Heart right ventricle (tissue), 16 donors: ENCODE measurements at regions not wholly inside any gene's neighbourhood (a gene's known extent, or its start where the extent isn't known, plus 50 kb on each side); places are given as distances from the start of the nearest gene placed in this dataset.

Source experiments
- ATAC-seq, 8 donors: fragments of 200-7000 bp; cut with Tn5 transposase; one replicate each; pipeline ENCODE4 v1.9.1; 2020; ENCODE audit warnings: mild to moderate bottlenecking in 8 of 8, moderate library complexity in 8 of 8, moderate number of reproducible peaks in 1 of 8
- DNase-seq, 2 donors: peaks; one replicate each; pipeline ENCODE4 v3.0.0-alpha.2; 2020
- H3K27ac ChIP-seq, 10 donors: fragments of 200-600 bp; sonication (generic) in 2 of 10; one replicate each; pipeline versions ENCODE4 v1.5.0 to v1.8.0; 2020 to 2022; ENCODE audit warnings: mild to moderate bottlenecking in 3 of 10
- H3K27me3 ChIP-seq, 7 donors: fragments of 200-600 bp; one replicate each; pipeline ENCODE4 v1.8.0; 2021 to 2022; ENCODE audit warnings: mild to moderate bottlenecking in 2 of 7
- H3K36me3 ChIP-seq, 9 donors: fragments of 200-600 bp; sonication (generic) in 1 of 9; one replicate each; pipeline versions ENCODE4 v1.5.0 to v1.8.0; 2020 to 2022; ENCODE audit warnings: mild to moderate bottlenecking in 2 of 9
- H3K4me1 ChIP-seq, 9 donors: fragments of 200-600 bp; sonication (generic) in 1 of 9; one replicate each; pipeline versions ENCODE4 v1.5.0 to v1.8.0; 2020 to 2022; ENCODE audit warnings: mild to moderate bottlenecking in 4 of 9
- H3K4me3 ChIP-seq, 10 donors: fragments of 200-600 bp; sonication (generic) in 2 of 10; one replicate each; pipeline versions ENCODE4 v1.5.0 to v1.8.0; 2020 to 2022; ENCODE audit warnings: mild to moderate bottlenecking in 7 of 10, moderate library complexity in 2 of 10
- H3K9me3 ChIP-seq, 11 donors: fragments of 200-600 bp in 10 of 11; sonication (generic) in 2 of 11; one replicate each; pipeline versions ENCODE4 v1.5.0 to v1.8.0; 2013 to 2022; ENCODE audit warnings: mild to moderate bottlenecking in 2 of 11, control low read depth in 1 of 11, moderate library complexity in 1 of 11
- WGBS, 2 donors: extraction: QIAGEN DNeasy Blood & Tissue Kit; methylation state at CpG; one replicate each; pipeline ENCODE4 v1.1.7; 2013; ENCODE audit warnings: inconsistent platforms in 1 of 2; 5-methylcytosine and 5-hydroxymethylcytosine counted together
- intact Hi-C, 10 donors: fragments of 100-400 bp; cut with DNase I; formaldehyde crosslinking; loops; one replicate each; pipeline versions ENCODE4 v1.11.1 to v1.14.2; 2022
- TF ChIP-seq, protein P1 (sequence below), 9 donors: fragments of 200-600 bp; sonication (generic) in 2 of 9; IDR thresholded peaks; one replicate each; pipeline versions ENCODE4 v1.5.0 to v1.8.0; 2021 to 2022; ENCODE audit warnings: antibody characterized with exemption in 9 of 9, mild to moderate bottlenecking in 5 of 9, moderate library complexity in 1 of 9
- donor health status: Arrhythmogenic right ventricular cardiomyopathy.
- donor health status: ischemic (EF 13 %, LVEDD 7.1; RV severe dilation, severe dysfunction).
- donor health status: healthy with polysubstance abuse.
- donor health status: DM: no; HTN: yes; CAD: no.
- donor health status: DM: no; HTN: no; CAD: no.
- donor health status: ischemic (EF 25% LVEDD 6.9; RV normal size, moderate dysfunction).
- donor health status: ischemic (EF 25% LVEDD 5.7; RV mildly dilated, moderate dysfunction).
- donor health status: healthy.
- donor health status: DM: yes; HTN: yes; CAD: no.
- donor health status: Ischemic cardiomyopathy.
- donor health status: ischemic (EF 35%, LVEDD 5.7; RV mildly dilated, moderate dysfunction).
- donor health status: nonischemic (EF 11% LVEDD 7.7; RV severe dilation, severe dysfunction).
- donor health status: DM: yes; HTN: yes; CAD: no.
- donor health status: PGD.
- donor health status: ischemic (EF 29% LVEDD 5.4; RV normal size, mild dysfunction).
- donor health status: nonischemic (EF 23%, LVEDD 6.1; RV moderate dilation, normal function).

DNA sequence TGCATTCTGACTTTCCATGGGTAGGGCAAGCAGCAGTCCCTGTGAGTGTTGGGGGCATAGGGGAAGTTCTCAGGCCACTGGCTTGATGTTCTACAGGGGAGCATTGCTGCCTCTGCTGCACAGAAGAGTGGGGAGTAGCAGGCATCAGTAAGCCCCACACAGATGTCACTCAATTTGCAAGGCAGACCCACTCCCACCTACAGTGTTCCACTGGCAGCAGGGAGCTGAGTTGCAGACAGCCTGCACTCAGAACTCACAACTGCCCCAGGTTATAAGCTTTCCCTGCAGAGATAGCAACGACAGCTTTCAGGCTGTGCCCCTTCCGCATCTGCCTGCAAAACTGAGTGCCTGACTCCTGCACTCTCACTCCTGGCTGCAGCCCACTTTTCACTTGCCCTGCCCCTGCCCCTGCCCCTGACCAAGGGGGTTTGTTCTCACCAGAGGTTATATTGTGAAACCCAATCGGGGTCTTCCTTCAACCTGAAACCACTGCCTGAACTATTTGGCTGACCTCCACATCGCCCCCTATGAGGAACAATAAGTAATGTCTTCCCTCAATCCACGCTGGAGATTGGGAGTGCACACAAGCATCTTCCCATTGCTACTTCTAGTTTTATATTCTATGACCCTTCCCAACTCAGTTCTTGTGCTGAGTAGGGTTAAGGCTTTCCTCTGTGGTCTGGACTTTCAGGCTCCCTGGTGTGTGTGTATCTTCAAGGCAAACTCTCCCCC, 227.4 kb upstream of the CXorf51B start:
- ATAC-seq, result no peak
- peaks cover 0 to 16% (median 0%) of the 10 kb centered on the region in 11 donors for H3K9me3 ChIP-seq
- no peaks in the 10 kb centered on the region for H3K27me3 ChIP-seq
- intact Hi-C loops, result no loop called here
- no peaks in the 10 kb centered on the region for H3K4me1 ChIP-seq
- H3K4me3 ChIP-seq, result no peak overlapping the region
- DNase-seq, result no peak
- no peaks in the 10 kb centered on the region for H3K36me3 ChIP-seq
- WGBS, 2 donors, result 49 to 59% methylated on average over 5 of the region's 5 CpGs
- TF ChIP-seq, protein P1, sequence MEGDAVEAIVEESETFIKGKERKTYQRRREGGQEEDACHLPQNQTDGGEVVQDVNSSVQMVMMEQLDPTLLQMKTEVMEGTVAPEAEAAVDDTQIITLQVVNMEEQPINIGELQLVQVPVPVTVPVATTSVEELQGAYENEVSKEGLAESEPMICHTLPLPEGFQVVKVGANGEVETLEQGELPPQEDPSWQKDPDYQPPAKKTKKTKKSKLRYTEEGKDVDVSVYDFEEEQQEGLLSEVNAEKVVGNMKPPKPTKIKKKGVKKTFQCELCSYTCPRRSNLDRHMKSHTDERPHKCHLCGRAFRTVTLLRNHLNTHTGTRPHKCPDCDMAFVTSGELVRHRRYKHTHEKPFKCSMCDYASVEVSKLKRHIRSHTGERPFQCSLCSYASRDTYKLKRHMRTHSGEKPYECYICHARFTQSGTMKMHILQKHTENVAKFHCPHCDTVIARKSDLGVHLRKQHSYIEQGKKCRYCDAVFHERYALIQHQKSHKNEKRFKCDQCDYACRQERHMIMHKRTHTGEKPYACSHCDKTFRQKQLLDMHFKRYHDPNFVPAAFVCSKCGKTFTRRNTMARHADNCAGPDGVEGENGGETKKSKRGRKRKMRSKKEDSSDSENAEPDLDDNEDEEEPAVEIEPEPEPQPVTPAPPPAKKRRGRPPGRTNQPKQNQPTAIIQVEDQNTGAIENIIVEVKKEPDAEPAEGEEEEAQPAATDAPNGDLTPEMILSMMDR (IDR thresholded peaks at IDR 0.05), result no peak
- H3K27ac ChIP-seq, result no peak overlapping the region

- TF ChIP-seq, protein P1 (IDR thresholded peaks at IDR 0.05), result no peak
- intact Hi-C loops, result no loop called here
These were observed 207.3 kb upstream of the CXorf51B start for GRCh38 chrX:146602246-146602645.

GRCh38 chrX:146604196-146604595, 205.4 kb upstream of the CXorf51B start:
- H3K27me3 ChIP-seq, result no peaks in the 10 kb centered on the region
- no peak overlapping the region for H3K4me3 ChIP-seq
- ATAC-seq (no peak), DNase-seq (no peak)
- intact Hi-C loops, result no loop called here
- H3K4me1 ChIP-seq, result no peaks in the 10 kb centered on the region
- WGBS, 2 donors, result 86 to 90% methylated on average over 2 of the region's 2 CpGs
- TF ChIP-seq, protein P1 (IDR thresholded peaks at IDR 0.05), result no peak
- no peaks in the 10 kb centered on the region for H3K36me3 ChIP-seq
- H3K9me3 ChIP-seq, result peaks cover 0 to 4% (median 0%) of the 10 kb centered on the region in 11 donors
- H3K27ac ChIP-seq, result no peak overlapping the region

More at GRCh38 chrX:146602246-146602645, 207.3 kb upstream of the CXorf51B start:
- H3K27me3 ChIP-seq, result no peaks in the 10 kb centered on the region
- no peaks in the 10 kb centered on the region for H3K36me3 ChIP-seq
- no peak for DNase-seq
- H3K9me3 ChIP-seq, result peaks cover 0 to 12% (median 0%) of the 10 kb centered on the region in 11 donors
- H3K4me3 ChIP-seq, result no peak overlapping the region
- no peak for ATAC-seq
- WGBS, 2 donors, result 34 to 53% methylated on average over 6 of the region's 6 CpGs
- H3K4me1 ChIP-seq, result no peaks in the 10 kb centered on the region
- no peak overlapping the region for H3K27ac ChIP-seq

- no peak overlapping the region for H3K27ac ChIP-seq
- peaks cover 0 to 2% (median 0%) of the 10 kb centered on the region in 11 donors for H3K9me3 ChIP-seq
- 54% methylated on average over 17 of the region's 17 CpGs for WGBS, 2 donors
- no peaks in the 10 kb centered on the region for H3K27me3 ChIP-seq
- intact Hi-C loops, result no loop called here
- ATAC-seq (no peak), DNase-seq (no peak)
- TF ChIP-seq, protein P1 (IDR thresholded peaks at IDR 0.05), result no peak
- H3K4me1 ChIP-seq, result no peaks in the 10 kb centered on the region
- no peaks in the 10 kb centered on the region for H3K36me3 ChIP-seq
- no peak overlapping the region for H3K4me3 ChIP-seq
These were observed 194.7 kb upstream of the CXorf51B start for GRCh38 chrX:146614663-146615478.
